ENCODE measurements at regions not wholly inside any gene's neighbourhood (a gene's known extent, or its start where the extent isn't known, plus 50 kb on each side); places are given as distances from the start of the nearest gene placed in this dataset.
"Not testable (repeated sequence)": the region's sequence is repeated elsewhere in the genome, so short reads cannot be mapped to it uniquely, and the experiment has no call there.

GRCh38 chr2:236632295-236633218 is 62.9 kb downstream of the ACKR3 start:
- no peak for DNase-seq (ENCODE audit: low read depth in 3 of 3)

GRCh38 chr2:236633219-236633570 is 63.6 kb downstream of the ACKR3 start:
- DNase-seq (ENCODE audit: low read depth in 3 of 3) = no peak

- no peak for DNase-seq (ENCODE audit: low read depth in 3 of 3)
Measured at GRCh38 chr2:236633775-236634560, 64.3 kb downstream of the ACKR3 start.

GRCh38 chr2:236636261-236636660 is 66.6 kb downstream of the ACKR3 start:
- no peak for DNase-seq (ENCODE audit: low read depth in 3 of 3)

- DNase-seq (ENCODE audit: low read depth in 3 of 3) = no peak
Measured at GRCh38 chr2:236636714-236637470, 67.3 kb downstream of the ACKR3 start.

- no peak for DNase-seq (ENCODE audit: low read depth in 3 of 3)
Measured at GRCh38 chr2:236637686-236638569, 68.3 kb downstream of the ACKR3 start.

- no peak for DNase-seq (ENCODE audit: low read depth in 3 of 3)
Measured at GRCh38 chr2:236638707-236639106, 69.1 kb downstream of the ACKR3 start.

GRCh38 chr2:236639461-236640235 is 70.0 kb downstream of the ACKR3 start:
- no peak for DNase-seq (ENCODE audit: low read depth in 3 of 3)

GRCh38 chr2:236641051-236641726 is 71.6 kb downstream of the ACKR3 start:
- no peak for DNase-seq (ENCODE audit: low read depth in 3 of 3)

- no peak for DNase-seq (ENCODE audit: low read depth in 3 of 3)
Measured at GRCh38 chr2:236642125-236642524, 72.5 kb downstream of the ACKR3 start.

GRCh38 chr2:236642584-236643291 is 73.1 kb downstream of the ACKR3 start:
- no peak for DNase-seq (ENCODE audit: low read depth in 3 of 3)

- DNase-seq (ENCODE audit: low read depth in 3 of 3) = no peak
Measured at GRCh38 chr2:236643480-236643879, 73.9 kb downstream of the ACKR3 start.

- DNase-seq (ENCODE audit: low read depth in 3 of 3) = no peak
Measured at GRCh38 chr2:236644067-236644466, 74.4 kb downstream of the ACKR3 start.

- DNase-seq (ENCODE audit: low read depth in 3 of 3) = no peak
Measured at GRCh38 chr2:236644502-236644911, 74.9 kb downstream of the ACKR3 start.

- not testable (repeated sequence) for DNase-seq (ENCODE audit: low read depth in 3 of 3)
Measured at GRCh38 chr2:236645141-236645540, 75.5 kb downstream of the ACKR3 start.

- no peak for DNase-seq (ENCODE audit: low read depth in 3 of 3)
Measured at GRCh38 chr2:236646441-236646840, 76.8 kb downstream of the ACKR3 start.

- DNase-seq (ENCODE audit: low read depth in 3 of 3) = no peak
Measured at GRCh38 chr2:236646871-236647270, 77.2 kb downstream of the ACKR3 start.

- DNase-seq (ENCODE audit: low read depth in 3 of 3) = no peak
Measured at GRCh38 chr2:236647621-236648020, 78.0 kb downstream of the ACKR3 start.

GRCh38 chr2:236653863-236654262 is 84.2 kb downstream of the ACKR3 start:
- DNase-seq (ENCODE audit: low read depth in 3 of 3) = no peak

Data from stimulated activated CD4-positive, alpha-beta T cell treated with anti-CD3 and anti-CD28 coated beads, TNF-alpha, amount 100 ng/mL, for 4 hours (primary cell).